ENCODE measurements at regions not wholly inside any gene's neighbourhood (a gene's known extent, or its start where the extent isn't known, plus 50 kb on each side); places are given as distances from the start of the nearest gene placed in this dataset.

DNA sequence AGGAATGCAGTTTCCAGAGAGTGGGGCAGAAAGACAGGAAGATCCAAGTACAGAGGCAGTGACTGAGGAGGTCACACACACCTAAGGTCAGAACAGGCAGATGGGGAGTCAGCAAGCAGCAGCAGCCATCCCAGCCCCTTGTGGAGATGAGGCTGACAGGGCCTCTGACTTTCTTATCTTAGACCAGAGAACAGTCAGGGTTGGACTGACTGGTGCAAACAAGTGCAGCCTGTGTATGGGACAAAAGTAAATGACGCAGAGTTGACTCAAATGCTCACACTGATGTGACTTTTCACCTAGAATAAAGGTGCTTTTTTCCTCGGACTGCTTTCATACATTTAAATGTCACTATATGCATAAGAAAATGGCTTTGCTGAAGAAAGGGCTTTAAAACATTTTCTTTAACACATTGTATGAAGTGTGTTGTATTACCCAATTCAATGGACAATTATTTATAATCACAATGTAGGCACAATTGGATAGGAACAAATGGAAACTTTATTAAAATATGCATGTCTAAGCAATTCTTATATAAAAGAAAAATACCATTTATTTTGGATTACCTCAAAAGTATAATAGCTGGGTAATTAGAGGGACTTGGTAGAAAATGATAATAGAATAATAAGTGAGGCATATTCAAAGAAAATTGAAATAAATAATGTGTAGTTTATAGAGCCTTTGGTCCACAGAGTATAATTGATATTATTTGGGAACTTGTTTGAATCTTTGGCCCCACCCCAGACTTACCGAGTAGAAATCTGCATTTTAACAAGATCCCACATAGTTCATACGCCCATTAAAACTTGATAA is 1321.5 kb upstream of the CELF4 start:
- H3K4me3 ChIP-seq (ENCODE audit: low read depth, low read length) = no peak overlapping the region

DNA sequence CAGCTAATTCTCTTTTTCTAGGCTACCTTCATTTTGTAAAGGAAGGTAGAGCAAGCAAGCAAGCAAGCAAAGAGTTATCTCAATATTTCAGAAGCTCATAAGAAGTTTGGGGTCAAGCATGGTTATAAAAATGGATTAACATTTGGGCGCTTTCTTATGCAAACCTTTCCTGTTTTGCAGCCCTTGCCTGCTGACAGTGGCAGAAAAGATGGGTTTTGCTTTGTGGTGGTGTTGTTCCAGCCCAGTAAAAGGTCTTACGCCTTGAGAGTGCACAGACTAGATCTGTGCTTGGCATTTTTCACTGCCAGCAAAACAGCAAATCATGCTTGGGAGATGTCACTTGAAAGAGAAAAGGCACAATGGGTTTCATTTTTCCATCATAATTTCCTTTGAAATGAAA is 1320.6 kb upstream of the CELF4 start:
- H3K4me3 ChIP-seq (ENCODE audit: low read depth, low read length) = no peak overlapping the region

DNA sequence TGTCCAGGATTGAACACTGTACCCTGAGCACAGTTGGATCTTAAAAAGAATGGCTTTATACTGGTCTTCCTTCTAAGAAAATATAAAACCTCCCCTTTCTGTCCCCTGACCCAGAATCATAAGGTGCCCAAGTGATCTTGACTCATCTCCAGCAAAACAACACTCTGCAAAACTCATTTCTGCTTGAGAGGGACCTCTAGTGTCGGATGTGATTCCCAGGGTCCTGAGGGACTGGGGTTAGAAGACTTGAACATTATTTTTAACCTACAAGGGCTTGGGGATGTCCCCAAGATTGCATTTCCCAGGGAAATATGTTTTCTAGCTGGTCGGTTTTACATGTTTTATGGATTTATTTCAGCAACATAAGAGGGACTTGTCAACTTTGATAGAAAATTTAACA is 1318.5 kb upstream of the CELF4 start:
- H3K4me3 ChIP-seq (ENCODE audit: low read depth, low read length) = no peak overlapping the region

DNA sequence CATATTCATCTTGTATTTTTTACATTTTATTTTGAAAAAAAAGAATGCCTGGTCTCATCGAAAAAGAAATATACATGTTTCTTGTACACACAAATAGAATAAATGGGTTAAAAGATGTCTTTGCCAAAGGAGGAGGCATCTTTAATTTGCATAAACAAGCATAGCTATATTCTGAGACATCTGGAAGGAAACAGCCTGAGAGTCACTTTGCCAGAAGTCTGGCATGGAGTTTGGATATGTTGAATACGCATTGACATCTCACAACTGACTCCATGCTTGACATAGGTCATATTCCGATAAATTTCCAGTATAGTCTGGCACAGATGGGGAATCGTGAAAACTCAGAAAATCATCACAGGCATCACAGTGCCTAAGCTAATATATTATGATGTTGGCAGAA is 1317.5 kb upstream of the CELF4 start:
- no peak overlapping the region for H3K4me3 ChIP-seq (ENCODE audit: low read depth, low read length)

DNA sequence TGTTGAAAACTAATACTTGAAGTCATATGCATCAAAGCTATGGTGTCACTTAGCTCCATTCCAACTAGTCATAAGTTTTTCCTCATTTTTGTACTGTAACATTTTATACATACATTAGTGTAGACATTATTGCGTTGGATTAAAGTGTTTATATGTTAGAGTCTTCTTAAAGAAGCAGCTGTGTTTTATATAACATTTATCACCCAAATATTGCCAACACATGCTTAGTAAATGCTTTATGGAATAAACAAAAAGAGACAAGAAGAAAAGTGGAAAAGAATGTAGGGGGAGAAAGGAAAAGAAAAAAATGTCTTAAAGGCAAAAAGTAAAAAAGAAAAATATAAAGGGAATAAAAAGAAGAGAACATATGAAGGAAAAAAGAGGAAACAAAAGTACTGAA is 1314.3 kb upstream of the CELF4 start:
- no peak overlapping the region for H3K4me3 ChIP-seq (ENCODE audit: low read depth, low read length)

DNA sequence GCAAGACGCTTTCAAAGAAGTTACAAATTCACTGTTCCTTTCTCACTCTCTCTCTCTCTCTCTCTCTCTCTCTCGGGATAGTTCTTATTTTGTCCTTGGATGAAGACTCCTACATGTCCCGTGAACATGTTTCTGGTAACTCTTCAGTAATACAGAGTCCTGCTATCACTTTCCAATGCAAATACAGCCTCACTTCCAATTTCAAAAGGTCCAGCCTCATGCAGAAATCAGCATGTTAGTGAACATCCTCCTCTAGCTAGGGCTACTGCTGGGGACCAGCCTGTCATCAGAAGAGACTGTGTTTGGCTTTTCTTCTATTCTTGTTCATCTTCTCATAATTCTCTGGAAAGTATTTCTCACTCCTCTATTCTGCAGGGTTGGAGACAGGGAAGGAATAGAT is 1306.7 kb upstream of the CELF4 start:
- H3K4me3 ChIP-seq (ENCODE audit: low read depth, low read length) = no peak overlapping the region

DNA sequence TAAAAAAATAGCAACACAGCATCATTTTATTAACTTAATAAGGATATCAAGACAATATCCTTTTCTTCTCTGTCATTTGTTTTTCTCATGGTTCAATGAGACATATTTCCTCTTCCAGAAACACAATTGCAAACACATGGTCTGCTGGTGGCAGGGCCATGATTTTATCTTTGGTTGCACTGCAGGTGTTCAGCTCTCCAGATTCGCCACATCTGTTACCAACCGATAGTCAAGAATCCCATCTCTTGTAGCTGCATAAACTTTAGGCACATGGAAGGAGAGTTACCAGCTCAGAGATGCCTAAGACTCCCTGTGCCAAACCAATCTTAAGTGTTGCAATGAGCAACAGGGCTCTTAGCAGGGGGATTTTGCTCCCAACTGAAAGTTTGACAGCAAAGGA is 1303.2 kb upstream of the CELF4 start:
- no peak overlapping the region for H3K4me3 ChIP-seq (ENCODE audit: low read depth, low read length)

DNA sequence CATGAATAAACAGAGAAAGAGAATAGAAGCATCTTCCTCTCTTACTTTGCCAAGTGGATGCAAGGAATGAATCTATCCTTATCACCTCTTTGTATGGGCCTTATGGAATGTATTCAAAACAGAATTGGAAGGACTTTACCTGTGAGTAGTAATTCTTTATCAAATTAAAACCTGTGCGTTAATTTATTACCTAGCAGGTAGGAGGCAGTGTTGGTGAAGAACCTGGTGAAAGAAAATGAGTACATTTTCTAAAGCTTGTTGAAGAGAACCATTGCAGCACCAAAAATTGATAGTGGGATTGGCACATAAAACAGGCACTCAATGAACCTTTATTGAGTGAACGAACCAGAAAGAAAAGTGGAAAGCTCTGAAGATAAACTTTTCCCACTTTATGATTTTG is 1302.1 kb upstream of the CELF4 start:
- no peak overlapping the region for H3K4me3 ChIP-seq (ENCODE audit: low read depth, low read length)

DNA sequence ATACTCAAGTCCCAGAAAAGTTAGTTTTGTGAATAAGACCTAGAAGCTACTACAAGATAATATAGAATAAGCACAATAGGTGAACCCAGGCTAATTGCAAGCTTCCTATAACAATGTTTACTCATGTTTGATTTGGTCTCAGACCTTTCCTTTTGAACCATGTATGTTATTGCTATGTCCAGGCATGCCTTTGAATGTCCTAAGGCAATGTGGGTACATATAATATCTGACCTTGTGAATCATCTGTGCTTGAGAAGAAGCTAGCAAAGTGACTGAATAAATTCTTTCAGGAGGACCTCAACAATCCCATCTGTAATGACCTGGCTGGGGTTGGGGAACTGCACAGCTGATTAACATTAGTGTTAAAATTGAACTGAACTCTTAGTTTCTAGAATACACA is 1285.9 kb upstream of the CELF4 start:
- H3K4me3 ChIP-seq (ENCODE audit: low read depth, low read length) = no peak overlapping the region

DNA sequence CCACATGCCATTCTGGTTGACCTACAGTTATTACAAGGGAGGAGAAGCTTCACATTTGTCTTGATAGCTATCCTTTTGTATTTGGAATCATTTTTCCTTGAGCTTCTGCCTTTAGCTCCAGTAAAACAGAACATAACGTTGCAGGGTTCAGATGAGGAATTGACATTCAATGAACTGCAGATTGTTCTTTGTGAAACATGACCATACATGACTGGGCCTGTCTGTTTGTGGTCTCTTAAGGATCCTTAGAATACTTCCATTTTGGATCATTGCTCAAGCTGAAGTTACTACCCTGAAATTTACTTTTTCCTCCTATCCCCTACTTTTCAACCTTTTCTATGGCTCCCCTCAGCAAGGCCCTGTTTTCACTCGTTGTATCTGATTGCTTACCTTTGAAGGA is 1281.7 kb upstream of the CELF4 start:
- no peak overlapping the region for H3K4me3 ChIP-seq (ENCODE audit: low read depth, low read length)

DNA sequence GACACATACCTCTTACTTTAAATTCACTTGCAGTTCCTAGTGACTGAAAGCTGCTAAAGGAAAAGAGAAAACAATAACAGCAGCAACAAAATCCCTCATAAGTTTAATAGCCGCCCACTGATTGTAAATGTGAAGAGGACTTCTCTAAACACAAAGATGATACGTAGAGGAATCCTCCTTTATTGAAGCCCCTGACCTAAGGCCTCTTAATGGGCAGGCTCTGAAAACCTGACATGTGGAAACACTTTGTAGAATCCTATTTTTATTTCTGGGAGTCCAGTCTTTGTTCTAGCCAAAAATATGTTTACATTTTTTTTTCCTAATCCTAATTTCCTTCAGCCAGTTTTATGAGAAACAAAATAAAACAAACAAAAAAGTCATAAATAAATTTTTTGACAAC is 1277.7 kb upstream of the CELF4 start:
- H3K4me3 ChIP-seq (ENCODE audit: low read depth, low read length) = no peak overlapping the region

DNA sequence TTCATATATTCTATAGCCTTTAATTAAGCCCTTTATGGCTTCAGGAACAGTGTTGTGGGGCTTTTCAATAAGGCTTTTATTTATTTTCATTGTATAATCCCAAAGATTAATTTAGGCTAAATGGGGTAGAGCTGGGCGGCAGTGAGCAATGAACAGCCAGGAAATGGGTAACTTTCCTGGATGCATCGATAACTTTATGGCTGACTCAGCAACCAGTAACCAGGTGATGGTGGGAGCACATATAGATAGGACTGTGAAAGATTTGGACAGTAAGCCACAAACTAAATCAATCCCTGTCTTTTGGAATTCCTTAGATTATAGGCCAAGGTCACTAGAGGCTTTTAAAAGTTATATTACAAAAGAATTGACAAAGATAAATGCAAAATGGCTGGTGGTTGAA is 1260.6 kb upstream of the CELF4 start:
- H3K4me3 ChIP-seq (ENCODE audit: low read depth, low read length) = no peak overlapping the region

DNA sequence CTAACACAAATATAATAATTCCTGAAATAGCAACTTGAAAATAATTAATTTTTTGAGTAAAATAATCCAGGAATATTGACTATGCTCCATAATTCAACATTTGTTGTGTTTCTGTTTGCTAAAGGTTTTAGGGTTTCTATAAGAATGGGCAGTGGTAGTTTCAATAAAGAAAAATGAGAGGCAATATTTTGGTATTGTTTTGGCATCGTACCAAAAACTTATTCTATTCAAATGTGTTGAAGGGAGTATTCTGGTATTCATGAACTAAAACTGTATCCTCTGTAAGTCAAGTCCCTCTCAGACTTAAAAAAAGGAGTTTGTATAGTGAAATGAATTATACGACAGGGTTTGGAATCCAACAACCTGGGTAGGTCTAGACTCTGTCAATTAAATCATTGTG is 1245.6 kb upstream of the CELF4 start:
- no peak overlapping the region for H3K4me3 ChIP-seq (ENCODE audit: low read depth, low read length)

DNA sequence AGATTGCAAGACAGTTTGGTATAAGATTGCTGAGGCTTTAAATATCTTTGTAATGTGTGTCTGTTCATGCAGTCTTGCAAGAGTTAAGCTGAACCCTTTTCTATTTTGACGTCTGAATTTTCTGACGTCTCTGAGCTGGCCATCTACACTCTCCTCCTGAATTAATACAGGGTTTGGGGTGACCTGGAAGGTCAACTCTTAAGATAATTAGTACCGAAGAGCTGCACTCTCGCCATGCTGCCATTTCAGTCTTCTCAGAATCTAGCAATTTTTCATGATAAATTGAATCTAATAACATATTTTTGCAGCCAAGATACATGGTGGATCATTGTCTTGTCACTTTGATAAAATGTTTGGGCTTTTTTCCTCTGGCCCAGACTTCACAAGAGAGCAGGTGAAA is 1245.2 kb upstream of the CELF4 start:
- no peak overlapping the region for H3K4me3 ChIP-seq (ENCODE audit: low read depth, low read length)

DNA sequence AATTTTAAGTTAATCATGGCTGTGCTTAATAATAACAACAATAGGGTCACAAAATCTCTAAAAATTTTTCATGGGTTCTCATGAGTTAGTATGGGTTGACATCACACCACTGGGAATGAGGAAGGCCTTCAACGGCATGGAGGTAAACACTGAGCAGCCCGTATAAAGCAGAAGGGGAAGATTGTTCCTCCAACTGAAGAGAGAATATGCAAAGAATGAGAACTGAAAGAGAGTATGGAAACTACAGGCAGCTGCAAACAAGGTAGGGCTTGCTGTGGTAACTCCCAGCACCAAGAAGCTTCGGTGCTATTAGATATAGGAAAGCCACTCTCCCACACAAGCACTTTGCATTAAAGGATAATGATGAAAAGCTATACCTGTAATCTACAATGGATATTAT is 1242.3 kb upstream of the CELF4 start:
- no peak overlapping the region for H3K4me3 ChIP-seq (ENCODE audit: low read depth, low read length)

DNA sequence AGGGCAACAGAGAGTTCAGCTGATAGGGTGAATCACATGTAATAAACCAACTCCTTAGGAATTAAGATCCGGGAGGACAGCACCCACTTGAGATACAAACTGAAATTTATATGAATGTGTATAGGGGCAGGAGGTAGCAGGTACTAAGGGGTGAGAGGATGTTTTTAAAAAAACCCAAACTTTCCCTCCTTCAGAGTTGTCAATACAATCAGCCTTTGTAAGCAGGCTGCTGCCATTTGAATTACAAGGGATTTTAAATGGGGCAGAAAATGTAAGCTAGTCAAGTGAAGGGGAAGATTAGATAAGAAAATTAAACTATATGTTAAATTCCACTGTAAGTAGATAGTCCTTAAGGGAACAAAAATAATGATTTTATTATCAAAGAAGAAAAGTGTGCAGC is 1239.7 kb upstream of the CELF4 start:
- no peak overlapping the region for H3K4me3 ChIP-seq (ENCODE audit: low read depth, low read length)

DNA sequence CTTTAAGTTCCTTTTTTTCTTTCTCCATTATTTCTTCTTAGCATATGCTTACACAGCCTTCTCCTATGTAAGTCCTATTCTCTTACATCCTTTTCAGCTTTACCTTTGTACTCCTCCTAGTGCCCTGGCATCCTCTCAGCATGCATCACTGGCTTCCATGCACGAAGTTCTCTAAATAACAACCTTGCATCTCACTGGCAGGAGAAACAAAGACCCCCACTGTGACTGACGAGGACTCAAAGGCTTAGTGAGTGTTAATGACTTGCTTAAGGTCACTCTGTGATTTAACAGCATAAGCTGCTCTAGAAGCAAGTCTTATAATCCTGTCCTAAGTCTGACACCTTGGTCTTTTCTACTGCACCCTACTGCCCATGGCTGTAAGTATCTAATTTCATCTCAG is 1236.0 kb upstream of the CELF4 start:
- no peak overlapping the region for H3K4me3 ChIP-seq (ENCODE audit: low read depth, low read length)

DNA sequence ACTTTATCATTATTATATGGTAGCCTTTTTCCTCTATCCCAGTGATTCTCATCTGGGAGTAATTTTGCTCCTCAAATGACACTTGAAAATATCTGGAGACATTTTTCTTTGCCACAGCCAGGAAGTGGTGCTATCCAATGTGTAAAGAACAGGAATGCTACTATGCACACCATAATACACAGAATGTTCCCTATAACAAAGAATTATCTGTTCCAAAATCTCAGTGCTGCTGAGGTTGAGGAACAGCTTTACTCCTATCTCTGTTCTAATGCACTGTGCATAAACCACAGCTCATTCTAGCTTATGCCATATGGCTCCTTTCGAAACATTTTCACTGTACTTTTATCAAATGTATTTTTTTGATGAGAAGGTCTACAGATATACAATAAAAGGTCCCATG is 1231.2 kb upstream of the CELF4 start:
- H3K4me3 ChIP-seq (ENCODE audit: low read depth, low read length) = no peak overlapping the region

DNA sequence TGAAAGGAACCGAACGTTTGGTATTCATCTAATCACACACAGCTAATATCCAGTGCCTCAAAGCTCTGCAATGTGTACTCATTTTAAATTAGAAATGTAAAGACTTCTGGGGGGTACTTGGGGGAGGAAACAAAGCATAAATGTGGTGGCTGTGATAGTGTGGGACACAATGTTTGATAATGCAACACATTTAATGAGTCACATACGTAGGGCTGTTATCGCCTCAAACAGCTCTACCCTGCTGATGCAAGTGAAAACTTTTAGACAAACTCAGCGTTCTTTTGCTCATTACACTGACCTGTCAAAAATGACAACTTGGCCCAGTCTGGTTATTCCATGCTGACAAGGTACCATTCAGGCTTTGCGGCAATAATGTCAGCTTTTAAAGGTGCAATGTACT is 1227.1 kb upstream of the CELF4 start:
- H3K4me3 ChIP-seq (ENCODE audit: low read depth, low read length) = no peak overlapping the region

DNA sequence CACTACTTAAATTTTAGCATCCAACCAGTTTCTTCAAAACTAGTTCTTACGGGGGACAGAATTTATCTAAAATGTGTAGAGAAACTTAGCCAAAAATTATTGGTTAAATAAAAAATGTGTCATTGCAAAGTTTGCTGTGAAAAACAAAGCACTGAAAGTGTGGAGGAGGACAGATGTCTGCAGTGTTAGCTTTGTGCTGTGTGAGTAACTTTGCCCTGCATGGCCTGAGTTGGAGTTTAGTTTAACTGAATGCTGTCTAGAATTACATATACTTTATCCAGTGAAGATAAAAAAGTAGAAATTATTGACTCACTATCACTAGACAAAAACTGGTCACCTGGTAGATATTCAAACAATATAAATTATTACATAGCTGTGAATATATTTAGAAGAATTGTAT is 1225.2 kb upstream of the CELF4 start:
- no peak overlapping the region for H3K4me3 ChIP-seq (ENCODE audit: low read depth, low read length)

DNA sequence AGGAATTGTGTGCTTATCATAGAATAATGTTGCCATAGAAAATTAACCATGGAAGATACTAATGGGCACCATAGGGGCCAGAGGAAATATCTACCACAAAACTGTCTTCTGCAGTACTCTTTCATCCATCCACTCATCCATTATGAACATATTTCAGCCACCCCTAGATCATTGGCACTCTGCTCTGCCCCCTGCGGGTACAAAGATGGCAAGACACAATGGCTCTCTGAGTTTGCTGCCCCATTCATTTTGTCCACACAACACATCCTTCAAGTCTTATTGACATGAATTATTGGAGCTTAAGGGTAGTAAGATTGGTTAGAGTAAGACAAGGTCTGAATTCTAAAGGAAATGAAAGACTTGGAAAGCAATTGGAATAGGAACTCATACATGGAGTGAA is 1224.7 kb upstream of the CELF4 start:
- H3K4me3 ChIP-seq (ENCODE audit: low read depth, low read length) = no peak overlapping the region

DNA sequence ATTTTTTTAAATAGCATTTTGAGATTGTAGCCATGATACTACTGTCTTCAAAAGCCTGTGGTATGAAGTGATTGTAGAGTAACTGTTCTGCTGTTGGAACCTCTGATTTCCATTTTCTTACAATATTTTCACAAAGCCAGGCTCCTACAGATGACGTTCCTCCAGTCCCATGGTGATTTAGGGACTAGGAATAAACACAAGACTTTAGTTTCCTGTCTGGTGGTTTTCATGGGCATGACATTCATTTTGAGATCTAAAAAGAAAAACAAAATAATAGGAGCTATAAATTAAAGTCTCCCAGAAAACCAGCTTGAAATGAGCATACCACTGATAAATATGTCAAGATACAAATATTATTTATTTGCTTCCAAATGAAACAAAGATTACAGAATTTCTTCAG is 1223.5 kb upstream of the CELF4 start:
- no peak overlapping the region for H3K4me3 ChIP-seq (ENCODE audit: low read depth, low read length)

DNA sequence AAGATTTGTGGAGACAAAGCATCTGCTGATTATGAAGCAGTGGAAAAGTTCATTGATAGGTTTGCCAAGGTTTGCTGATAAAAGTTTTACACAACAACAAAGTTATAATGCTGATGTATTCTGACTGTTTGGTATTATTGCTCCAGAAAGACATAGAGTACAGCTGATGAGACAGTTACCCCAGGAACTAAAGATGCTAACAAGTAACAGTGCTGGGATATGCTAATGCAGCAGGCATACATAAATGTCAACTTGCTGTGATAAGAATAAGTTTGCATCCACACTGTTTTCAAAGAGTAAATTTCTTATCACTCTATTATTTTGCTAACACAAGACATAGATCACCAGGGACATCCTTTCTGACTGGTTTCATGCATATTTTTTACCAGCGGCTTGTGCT is 1221.3 kb upstream of the CELF4 start:
- no peak overlapping the region for H3K4me3 ChIP-seq (ENCODE audit: low read depth, low read length)
